H1 (cell line): ENCODE measurements at regions not wholly inside any gene's neighbourhood (a gene's known extent, or its start where the extent isn't known, plus 50 kb on each side); places are given as distances from the start of the nearest gene placed in this dataset.

Experiments used
- CTCF ChIA-PET: fragments of 300-600 bp; sonication (Branson Sonifier 250); formaldehyde crosslinking; loops from one replicate; lab custom pipeline; 2021; ENCODE audit not compliant: partially characterized antibody; lab: Charles Lee
- POLR2A ChIA-PET: fragments of 300-600 bp; sonication (Branson Sonifier 250); formaldehyde crosslinking; loops from one replicate; lab custom pipeline; 2021; ENCODE audit warnings: inconsistent platforms; ENCODE audit not compliant: partially characterized antibody; lab: Charles Lee
- DNase-seq, 2 experiments: peaks; one replicate each; pipeline versions ENCODE4 v3.0.0 to v3.0.0-alpha.2; 2010 to 2022; ENCODE audit warnings: low spot score in 2 of 2, low read depth in 1 of 2, mixed read lengths in 1 of 2
- FAIRE-seq: peaks from 2 replicates; lab custom pipeline; 2011; peaks lifted over from hg19 to GRCh38; lab: Jason Lieb, UNC
- H2AFZ ChIP-seq: 2 replicates; pipeline ENCODE4 v1.8.1; 2012; ENCODE audit warnings: low read length, inconsistent platforms
- H2AK5ac ChIP-seq: 2 replicates; pipeline ENCODE4 v1.6.1; 2013; ENCODE audit warnings: low read depth, low read length
- H2BK120ac ChIP-seq: replicated peaks from 2 replicates; pipeline ENCODE3; 2013; ENCODE audit warnings: low read depth, low read length, inconsistent platforms
- H2BK12ac ChIP-seq: 2 replicates; pipeline ENCODE4 v1.6.1; 2013; ENCODE audit warnings: low read depth, low read length
- H2BK15ac ChIP-seq: 2 replicates; pipeline ENCODE4 v1.6.1; 2013; ENCODE audit warnings: low read length
- H2BK20ac ChIP-seq: 2 replicates; pipeline ENCODE4 v1.6.1; 2013; ENCODE audit warnings: low read length
- H2BK5ac ChIP-seq: 2 replicates; pipeline ENCODE4 v1.6.1; 2013; ENCODE audit warnings: low read depth, low read length
- H3K14ac ChIP-seq: 2 replicates; pipeline ENCODE4 v1.6.1; 2013; ENCODE audit warnings: inconsistent platforms; ENCODE audit not compliant: insufficient read length
- H3K18ac ChIP-seq: 2 replicates; pipeline ENCODE4 v1.6.1; 2013; ENCODE audit warnings: low read length; ENCODE audit errors: extremely low read depth
- H3K23ac ChIP-seq: 2 replicates; pipeline ENCODE4 v1.6.1; 2013; ENCODE audit warnings: inconsistent platforms; ENCODE audit not compliant: insufficient read length
- H3K23me2 ChIP-seq: 2 replicates; pipeline ENCODE4 v1.6.1; 2013; ENCODE audit warnings: low read depth, low read length
- H3K27ac ChIP-seq: 2 replicates; pipeline ENCODE4 v1.6.1; 2011; ENCODE audit warnings: low read depth, low read length, inconsistent platforms
- H3K27me3 ChIP-seq, 4 experiments: replicated peaks in 1 of 4; 1 replicate in 1 of 4; 2 replicates in 3 of 4; pipeline versions ENCODE4 v1.6.1 to v1.8.1; 2011 to 2013; ENCODE audit warnings: low read length in 3 of 4, mild to moderate bottlenecking in 3 of 4, inconsistent platforms in 2 of 4, mixed read lengths in 2 of 4, moderate library complexity in 1 of 4; ENCODE audit not compliant: control insufficient read depth in 3 of 4, insufficient read depth in 3 of 4; ENCODE audit errors: extremely low read depth in 1 of 4
- H3K36me3 ChIP-seq, 4 experiments: 2 replicates each; pipeline versions ENCODE4 v1.6.1 to v1.8.1; 2011 to 2013; ENCODE audit warnings: mild to moderate bottlenecking in 4 of 4, low read length in 3 of 4, moderate library complexity in 2 of 4, control low read depth in 1 of 4, inconsistent platforms in 1 of 4; ENCODE audit not compliant: insufficient read depth in 4 of 4, control insufficient read depth in 2 of 4
- H3K4ac ChIP-seq: replicated peaks from 2 replicates; pipeline ENCODE3; 2013; ENCODE audit warnings: low read length, low read depth, mixed read lengths, inconsistent platforms; ENCODE audit not compliant: insufficient read length
- H3K4me1 ChIP-seq, 4 experiments: replicated peaks in 1 of 4; 1 replicate in 1 of 4; 2 replicates in 3 of 4; pipeline versions ENCODE4 v1.6.1 to v1.8.1; 2011 to 2013; ENCODE audit warnings: low read length in 3 of 4, inconsistent platforms in 2 of 4, mixed read lengths in 1 of 4; ENCODE audit not compliant: insufficient read depth in 4 of 4, control insufficient read depth in 3 of 4
- H3K4me2 ChIP-seq, 2 experiments: 2 replicates each; pipeline versions ENCODE4 v1.6.1 to v1.8.1; 2011 to 2013; ENCODE audit warnings: low read depth in 2 of 2, low read length in 2 of 2, control low read depth in 1 of 2, inconsistent platforms in 1 of 2, mild to moderate bottlenecking in 1 of 2; ENCODE audit not compliant: insufficient read depth in 1 of 2
- H3K4me3 ChIP-seq, 4 experiments: fragments of 200-600, 300-600 bp in 1 of 4; sonication (generic), shearing (Covaris generic), sonication (Bioruptor Twin) in 1 of 4; 2 replicates each; pipeline versions ENCODE4 v1.5.1 to v1.8.1; 2011 to 2016; ENCODE audit warnings: low read length in 4 of 4, low read depth in 3 of 4, control low read depth in 2 of 4, inconsistent platforms in 2 of 4, mild to moderate bottlenecking in 2 of 4, mixed read lengths in 1 of 4, moderate library complexity in 1 of 4; ENCODE audit not compliant: insufficient read depth in 2 of 4; ENCODE audit errors: extremely low read depth in 1 of 4
- H3K56ac ChIP-seq: replicated peaks from 2 replicates; pipeline ENCODE3; 2013; ENCODE audit warnings: low read depth, mild to moderate bottlenecking, mixed read lengths, low read length, inconsistent platforms; ENCODE audit not compliant: insufficient read length
- H3K79me1 ChIP-seq: 2 replicates; pipeline ENCODE4 v1.6.1; 2013; ENCODE audit warnings: low read depth, low read length, control low read depth
- H3K79me2 ChIP-seq, 2 experiments: 2 replicates each; pipeline versions ENCODE4 v1.6.1 to v1.8.1; 2012 to 2013; ENCODE audit warnings: low read length in 2 of 2, mild to moderate bottlenecking in 2 of 2, inconsistent platforms in 1 of 2; ENCODE audit not compliant: insufficient read depth in 2 of 2, control insufficient read depth in 1 of 2
- H3K9ac ChIP-seq, 4 experiments: replicated peaks in 1 of 4; 1 replicate in 1 of 4; 2 replicates in 3 of 4; pipeline versions ENCODE4 v1.6.1 to v1.8.1; 2011 to 2013; ENCODE audit warnings: low read depth in 3 of 4, low read length in 3 of 4, control low read depth in 2 of 4, mild to moderate bottlenecking in 2 of 4, moderate library complexity in 2 of 4, inconsistent platforms in 1 of 4; ENCODE audit errors: extremely low read depth in 1 of 4
- H3K9me3 ChIP-seq, 2 experiments: 2 replicates each; pipeline versions ENCODE4 v1.6.1 to v1.8.1; 2012 to 2013; ENCODE audit warnings: mild to moderate bottlenecking in 2 of 2, moderate library complexity in 2 of 2, control low read depth in 1 of 2, inconsistent platforms in 1 of 2, low read depth in 1 of 2, low read length in 1 of 2, mixed read lengths in 1 of 2; ENCODE audit not compliant: insufficient read depth in 2 of 2
- H4K20me1 ChIP-seq, 2 experiments: replicated peaks in 1 of 2; 2 replicates each; pipeline versions ENCODE3 to v1.8.1; 2011 to 2013; ENCODE audit warnings: inconsistent platforms in 2 of 2, low read length in 2 of 2, mild to moderate bottlenecking in 1 of 2; ENCODE audit not compliant: insufficient read depth in 2 of 2, control insufficient read depth in 1 of 2
- H4K5ac ChIP-seq: 2 replicates; pipeline ENCODE4 v1.6.1; 2013; ENCODE audit warnings: low read length, low read depth, mixed read lengths, inconsistent platforms; ENCODE audit not compliant: insufficient read length
- H4K8ac ChIP-seq: 2 replicates; pipeline ENCODE4 v1.8.0; 2013; ENCODE audit warnings: mild to moderate bottlenecking, moderate library complexity, low read length, inconsistent platforms; ENCODE audit not compliant: insufficient read depth; ENCODE audit errors: extremely low read depth
- H4K91ac ChIP-seq: replicated peaks from 2 replicates; pipeline ENCODE3; 2013; ENCODE audit warnings: low read length, mixed read lengths, inconsistent platforms; ENCODE audit not compliant: insufficient read length
- CBX8 ChIP-seq: fragments of 300-800, 300-1000 bp; sonication (generic); IDR thresholded peaks from 2 replicates; pipeline ENCODE4 v1.7.1; 2016; ENCODE audit warnings: low read depth, low read length, borderline replicate concordance
- CTBP2 ChIP-seq: IDR thresholded peaks from 2 replicates; pipeline ENCODE4 v1.7.0; 2011; ENCODE audit warnings: borderline replicate concordance, mild to moderate bottlenecking, moderate library complexity, mixed read lengths, low read length; ENCODE audit not compliant: insufficient read depth, insufficient read length
- JUND ChIP-seq: IDR thresholded peaks from 2 replicates; pipeline ENCODE4 v1.6.1; 2011; ENCODE audit warnings: mild to moderate bottlenecking, improper control_type of control experiment, low read length
- RAD21 ChIP-seq, 2 experiments: IDR thresholded peaks in 1 of 2; conservative IDR thresholded peaks in 1 of 2; 2 replicates each; pipeline ENCODE4 v1.6.1; 2011; ENCODE audit warnings: low read depth in 2 of 2, low read length in 2 of 2, improper control_type of control experiment in 1 of 2, inconsistent platforms in 1 of 2, mild to moderate bottlenecking in 1 of 2, moderate library complexity in 1 of 2
- RFX5 ChIP-seq: IDR thresholded peaks from 2 replicates; pipeline ENCODE4 v1.6.1; 2011; ENCODE audit warnings: low read depth, low read length, improper control_type of control experiment, borderline replicate concordance
- RXRA ChIP-seq: IDR thresholded peaks from 2 replicates; pipeline ENCODE4 v1.6.1; 2011; ENCODE audit warnings: low read depth, mild to moderate bottlenecking, low read length, moderate library complexity; ENCODE audit not compliant: insufficient read depth

DNA sequence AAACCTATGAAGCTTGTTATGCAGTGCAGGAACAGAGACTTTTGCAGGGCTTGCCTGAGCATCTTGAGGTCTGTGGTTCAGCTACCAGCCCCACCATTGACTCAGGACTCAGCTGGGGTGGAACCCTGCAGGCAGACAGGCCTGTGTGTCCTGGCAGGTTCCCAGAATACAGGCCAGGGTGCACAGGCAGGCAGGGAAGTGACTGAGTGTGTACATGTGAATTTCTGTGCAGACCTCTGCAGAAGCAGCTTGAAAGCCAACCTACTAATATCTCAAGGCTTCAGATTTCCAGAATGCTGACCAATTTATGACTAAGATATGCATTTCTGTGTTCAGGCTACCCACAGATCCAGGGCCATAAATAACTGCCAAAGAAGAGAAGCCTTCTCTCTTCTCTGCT, 254.4 kb downstream of the DLEU7 start:
- H3K23me2 ChIP-seq: no peaks in the 10 kb centered on the region
- no peaks in the 10 kb centered on the region for H3K36me3 ChIP-seq
- peaks cover 0 to 5% (median 2%) of the 10 kb centered on the region in 4 experiments; a peak in 3 of 7 replicates for H3K4me1 ChIP-seq
- no peak overlapping the region for H2AFZ ChIP-seq
- no peak overlapping the region for H3K4ac ChIP-seq
- FAIRE-seq (no peak), DNase-seq (no peak)
- no peak overlapping the region for H3K56ac ChIP-seq
- no peak overlapping the region for H3K4me2 ChIP-seq
- H3K23ac ChIP-seq: no peak overlapping the region
- no peak overlapping the region for H2BK5ac ChIP-seq
- no peak overlapping the region for H4K8ac ChIP-seq
- ChIA-PET CTCF (interaction anchor here (0.7 to 1.7 kb wide), 4 partner anchors 8 to 259 kb away, joined by 3 to 5 read pairs (median 3); no protein-coding TSS in a partner anchor), POLR2A (no interaction called here)
- H2AK5ac ChIP-seq: no peak overlapping the region
- H3K4me3 ChIP-seq: no peak overlapping the region
- H2BK15ac ChIP-seq: no peak overlapping the region
- no peaks in the 10 kb centered on the region for H4K20me1 ChIP-seq
- H3K9ac ChIP-seq: no peak overlapping the region
- TF ChIP-seq CBX8 (no peak), RAD21 (IDR thresholded peaks at IDR 0.05 in 1 of 2, conservative IDR thresholded peaks at IDR 0.05 in 1 of 2; ENCODE audit: low read depth in 2 of 2, low read length in 2 of 2) (no peak), CTBP2 (no peak), JUND (no peak), RFX5 (no peak), RXRA (no peak)
- H3K27me3 ChIP-seq: no peaks in the 10 kb centered on the region; a peak in 1 of 7 replicates
- no peak overlapping the region for H4K91ac ChIP-seq
- no peak overlapping the region for H3K14ac ChIP-seq
- H2BK120ac ChIP-seq: no peak overlapping the region
- no peak overlapping the region for H3K18ac ChIP-seq
- no peak overlapping the region for H4K5ac ChIP-seq
- H3K9me3 ChIP-seq: no peaks in the 10 kb centered on the region
- H2BK12ac ChIP-seq: no peak overlapping the region
- H2BK20ac ChIP-seq: no peak overlapping the region
- H3K79me2 ChIP-seq: no peaks in the 10 kb centered on the region
- H3K27ac ChIP-seq: no peak overlapping the region
- H3K79me1 ChIP-seq: no peaks in the 10 kb centered on the region
